ENCODE measurements at regions not wholly inside any gene's neighbourhood (a gene's known extent, or its start where the extent isn't known, plus 50 kb on each side); places are given as distances from the start of the nearest gene placed in this dataset.

GRCh38 chr16:52611817-52612673, 65.1 kb upstream of the TOX3 start:
- no peak overlapping the region for H3K4me2 ChIP-seq (ENCODE audit: low read length)
- no peaks in the 10 kb centered on the region for H3K9me2 ChIP-seq (replicated peaks; ENCODE audit: control insufficient read depth, low read length)
- no peaks in the 10 kb centered on the region for H3F3A ChIP-seq (ENCODE audit: control insufficient read depth, insufficient read depth)
- H3K79me2 ChIP-seq (ENCODE audit: control insufficient read depth, low read length): no peaks in the 10 kb centered on the region
- no peaks in the 10 kb centered on the region for H4K20me1 ChIP-seq (ENCODE audit: control insufficient read depth, insufficient read depth, low read depth, low read length)
- no peak for TF ChIP-seq CTCF (IDR thresholded peaks at IDR 0.05; ENCODE audit: low read depth, low read length, poor library complexity, severe bottlenecking)
- no peak for TF ChIP-seq EZH2phosphoT487 (IDR thresholded peaks at IDR 0.05; ENCODE audit: borderline replicate concordance, low read length)
- no peaks in the 10 kb centered on the region for H3K9me3 ChIP-seq (ENCODE audit: control insufficient read depth, insufficient read depth, low read length)
- H3K4me1 ChIP-seq (ENCODE audit: control insufficient read depth, low read length): no peaks in the 10 kb centered on the region
- no peaks in the 10 kb centered on the region for H3K36me3 ChIP-seq (ENCODE audit: control insufficient read depth, low read length)
- no peaks in the 10 kb centered on the region for H3K27me3 ChIP-seq (ENCODE audit: control insufficient read depth, low read length)
- H3K4me3 ChIP-seq (ENCODE audit: low read length): no peak overlapping the region
- no peak overlapping the region for H3K27ac ChIP-seq (ENCODE audit: low read depth, low read length)

- TF ChIP-seq EZH2phosphoT487 (IDR thresholded peaks at IDR 0.05; ENCODE audit: borderline replicate concordance, low read length): no peak
- no peak for TF ChIP-seq CTCF (IDR thresholded peaks at IDR 0.05; ENCODE audit: low read depth, low read length, poor library complexity, severe bottlenecking)
- H3K79me2 ChIP-seq (ENCODE audit: control insufficient read depth, low read length): no peaks in the 10 kb centered on the region
- H3K27ac ChIP-seq (ENCODE audit: low read depth, low read length): no peak overlapping the region
- H3K27me3 ChIP-seq (ENCODE audit: control insufficient read depth, low read length): no peaks in the 10 kb centered on the region
- no peaks in the 10 kb centered on the region for H3K4me1 ChIP-seq (ENCODE audit: control insufficient read depth, low read length)
- H3K4me3 ChIP-seq (ENCODE audit: low read length): no peak overlapping the region
- no peaks in the 10 kb centered on the region for H3K36me3 ChIP-seq (ENCODE audit: control insufficient read depth, low read length)
- no peaks in the 10 kb centered on the region for H3K9me2 ChIP-seq (replicated peaks; ENCODE audit: control insufficient read depth, low read length)
- H3F3A ChIP-seq (ENCODE audit: control insufficient read depth, insufficient read depth): no peaks in the 10 kb centered on the region
- H4K20me1 ChIP-seq (ENCODE audit: control insufficient read depth, insufficient read depth, low read depth, low read length): no peaks in the 10 kb centered on the region
- H3K4me2 ChIP-seq (ENCODE audit: low read length): no peak overlapping the region
- no peaks in the 10 kb centered on the region for H3K9me3 ChIP-seq (ENCODE audit: control insufficient read depth, insufficient read depth, low read length)
Measured at GRCh38 chr16:52603015-52603414, 56.1 kb upstream of the TOX3 start.

GRCh38 chr16:52597772-52598483, 51.0 kb upstream of the TOX3 start:
- no peaks in the 10 kb centered on the region for H3K9me3 ChIP-seq (ENCODE audit: control insufficient read depth, insufficient read depth, low read length)
- no peaks in the 10 kb centered on the region for H3F3A ChIP-seq (ENCODE audit: control insufficient read depth, insufficient read depth)
- no peaks in the 10 kb centered on the region for H3K36me3 ChIP-seq (ENCODE audit: control insufficient read depth, low read length)
- H3K4me1 ChIP-seq (ENCODE audit: control insufficient read depth, low read length): no peaks in the 10 kb centered on the region
- H3K4me2 ChIP-seq (ENCODE audit: low read length): no peak overlapping the region
- H3K9me2 ChIP-seq (replicated peaks; ENCODE audit: control insufficient read depth, low read length): no peaks in the 10 kb centered on the region
- H3K27me3 ChIP-seq (ENCODE audit: control insufficient read depth, low read length): no peaks in the 10 kb centered on the region
- TF ChIP-seq CTCF (IDR thresholded peaks at IDR 0.05; ENCODE audit: low read depth, low read length, poor library complexity, severe bottlenecking) (no peak), EZH2phosphoT487 (IDR thresholded peaks at IDR 0.05; ENCODE audit: borderline replicate concordance, low read length) (no peak)
- no peak overlapping the region for H3K4me3 ChIP-seq (ENCODE audit: low read length)
- no peaks in the 10 kb centered on the region for H3K79me2 ChIP-seq (ENCODE audit: control insufficient read depth, low read length)
- no peaks in the 10 kb centered on the region for H4K20me1 ChIP-seq (ENCODE audit: control insufficient read depth, insufficient read depth, low read depth, low read length)
- no peak overlapping the region for H3K27ac ChIP-seq (ENCODE audit: low read depth, low read length)
